Thymus (tissue), 11 donors: ENCODE measurements at regions not wholly inside any gene's neighbourhood (a gene's known extent, or its start where the extent isn't known, plus 50 kb on each side); places are given as distances from the start of the nearest gene placed in this dataset.

Experiments used
- DNase-seq, 9 donors: peaks; one replicate each; pipeline ENCODE4 v3.0.0-alpha.2; 2013; ENCODE audit warnings: low spot score in 9 of 9, low read depth in 6 of 9, missing footprints in 1 of 9
- H3K27ac ChIP-seq, 2 donors: one replicate each; pipeline ENCODE4 v1.5.1; 2013; ENCODE audit warnings: control low read depth in 1 of 2, low read depth in 1 of 2, low read length in 1 of 2, mild to moderate bottlenecking in 1 of 2, moderate library complexity in 1 of 2
- H3K27me3 ChIP-seq, 2 donors: one replicate each; pipeline ENCODE4 v1.5.1; 2013; ENCODE audit warnings: low read length in 1 of 2; ENCODE audit not compliant: control insufficient read depth in 2 of 2, insufficient read depth in 1 of 2
- H3K36me3 ChIP-seq, 2 donors: one replicate each; pipeline ENCODE4 v1.5.1; 2013; ENCODE audit warnings: low read length in 1 of 2, mild to moderate bottlenecking in 1 of 2, moderate library complexity in 1 of 2; ENCODE audit not compliant: control insufficient read depth in 2 of 2, insufficient read depth in 2 of 2
- H3K4me1 ChIP-seq, 2 donors: one replicate each; pipeline ENCODE4 v1.5.1; 2013; ENCODE audit warnings: low read length in 2 of 2; ENCODE audit not compliant: control insufficient read depth in 2 of 2, insufficient read depth in 2 of 2
- H3K4me3 ChIP-seq, 2 donors: one replicate each; pipeline ENCODE4 v1.5.1; 2013; ENCODE audit warnings: low read length in 2 of 2, control low read depth in 1 of 2, mild to moderate bottlenecking in 1 of 2
- H3K9me3 ChIP-seq, 2 donors: one replicate each; pipeline ENCODE4 v1.5.1; 2013; ENCODE audit warnings: low read length in 1 of 2, mild to moderate bottlenecking in 1 of 2; ENCODE audit not compliant: control insufficient read depth in 2 of 2, insufficient read depth in 1 of 2
- WGBS: extraction: QIAGEN DNeasy Blood & Tissue Kit; methylation state at CpG from one replicate; pipeline ENCODE4 v1.1.7; 2013; 5-methylcytosine and 5-hydroxymethylcytosine counted together
- donor health status: healthy.

DNA sequence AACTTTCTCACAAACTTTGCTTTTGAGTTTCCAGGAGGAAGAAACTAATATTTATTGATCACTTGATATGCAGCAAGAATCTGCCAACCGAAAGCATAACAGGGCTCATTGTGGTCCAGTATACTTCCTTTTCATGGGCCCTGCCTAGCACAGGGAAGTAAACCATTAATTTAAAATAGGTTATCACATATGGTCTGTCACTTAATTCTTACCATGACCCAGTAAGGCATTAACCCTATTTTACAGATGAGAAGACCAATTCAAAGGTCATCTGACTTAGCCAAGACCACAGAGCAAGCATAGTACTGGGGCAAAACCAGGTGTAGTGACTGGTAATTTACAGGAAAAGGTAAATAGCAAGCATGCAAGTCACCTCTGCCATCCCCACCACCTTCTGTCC, 336.9 kb upstream of the DMAC1 start:
- Histone ChIP-seq H3K9me3 (no peaks in the 10 kb centered on the region), H3K4me1 (no peaks in the 10 kb centered on the region), H3K4me3 (no peak overlapping the region), H3K36me3 (no peaks in the 10 kb centered on the region), H3K27ac (no peak overlapping the region), H3K27me3 (no peaks in the 10 kb centered on the region)
- DNase-seq = no peak
- WGBS = 97% methylated on average over 1 of the region's 1 CpG

GRCh38 chr9:8134635-8135034, 335.1 kb upstream of the DMAC1 start:
- Histone ChIP-seq H3K27me3 (no peaks in the 10 kb centered on the region), H3K4me3 (no peak overlapping the region), H3K36me3 (no peaks in the 10 kb centered on the region), H3K27ac (no peak overlapping the region), H3K4me1 (no peaks in the 10 kb centered on the region), H3K9me3 (no peaks in the 10 kb centered on the region)
- DNase-seq = no peak
- 96% methylated on average over 3 of the region's 3 CpGs for WGBS

DNA sequence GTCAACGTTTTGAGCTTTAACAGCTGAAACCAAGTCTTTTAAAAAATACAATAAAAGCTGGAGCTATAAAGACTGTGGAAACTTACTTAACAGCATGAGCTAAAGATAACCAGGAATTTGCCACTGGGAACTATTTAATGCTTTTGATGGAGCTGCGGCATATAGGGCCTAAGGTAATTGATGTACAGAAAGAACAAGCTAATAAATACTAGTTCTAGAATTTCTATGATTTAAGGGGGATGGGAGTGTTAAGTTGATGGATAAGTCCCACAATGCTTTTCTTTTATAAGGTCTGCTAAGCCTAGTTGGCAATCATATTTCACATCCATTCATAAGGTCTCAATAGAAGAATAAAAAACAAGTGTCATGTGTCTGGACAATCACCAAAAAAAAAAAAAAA, 334.0 kb upstream of the DMAC1 start:
- WGBS = 92% methylated on average over 2 of the region's 2 CpGs
- Histone ChIP-seq H3K9me3 (no peaks in the 10 kb centered on the region), H3K27me3 (no peaks in the 10 kb centered on the region), H3K4me3 (no peak overlapping the region), H3K36me3 (no peaks in the 10 kb centered on the region), H3K4me1 (no peaks in the 10 kb centered on the region), H3K27ac (no peak overlapping the region)
- no peak for DNase-seq

GRCh38 chr9:8115570-8115969, 316.0 kb upstream of the DMAC1 start:
- Histone ChIP-seq H3K36me3 (no peaks in the 10 kb centered on the region), H3K27ac (no peak overlapping the region), H3K4me3 (no peak overlapping the region), H3K27me3 (no peaks in the 10 kb centered on the region), H3K4me1 (no peaks in the 10 kb centered on the region), H3K9me3 (no peaks in the 10 kb centered on the region)
- WGBS = 96% methylated on average over 1 of the region's 1 CpG
- no peak for DNase-seq

DNA sequence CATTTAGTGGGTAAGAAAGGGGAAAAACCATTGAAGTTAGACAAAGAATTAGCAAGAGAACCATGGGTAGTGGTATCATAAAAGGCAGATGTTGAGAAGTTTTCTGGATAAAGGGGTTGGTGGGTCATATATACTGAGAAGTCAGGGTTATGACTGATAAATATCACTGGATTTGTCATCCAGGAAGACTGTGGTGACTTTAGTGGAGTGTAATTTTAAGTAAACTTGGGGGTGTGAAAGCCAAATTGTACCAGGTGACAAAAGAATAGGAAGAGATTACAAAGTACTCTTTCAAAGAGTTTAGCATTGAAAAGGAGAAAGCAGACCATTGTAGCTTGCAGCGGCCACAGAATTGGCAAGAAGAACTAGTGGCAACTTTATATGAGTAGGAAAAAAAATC, 315.2 kb upstream of the DMAC1 start:
- Histone ChIP-seq H3K36me3 (no peaks in the 10 kb centered on the region), H3K9me3 (no peaks in the 10 kb centered on the region), H3K4me3 (no peak overlapping the region), H3K4me1 (no peaks in the 10 kb centered on the region), H3K27ac (no peak overlapping the region), H3K27me3 (no peaks in the 10 kb centered on the region)
- 0% methylated on average over 1 of the region's 1 CpG for WGBS
- no peak for DNase-seq

DNA sequence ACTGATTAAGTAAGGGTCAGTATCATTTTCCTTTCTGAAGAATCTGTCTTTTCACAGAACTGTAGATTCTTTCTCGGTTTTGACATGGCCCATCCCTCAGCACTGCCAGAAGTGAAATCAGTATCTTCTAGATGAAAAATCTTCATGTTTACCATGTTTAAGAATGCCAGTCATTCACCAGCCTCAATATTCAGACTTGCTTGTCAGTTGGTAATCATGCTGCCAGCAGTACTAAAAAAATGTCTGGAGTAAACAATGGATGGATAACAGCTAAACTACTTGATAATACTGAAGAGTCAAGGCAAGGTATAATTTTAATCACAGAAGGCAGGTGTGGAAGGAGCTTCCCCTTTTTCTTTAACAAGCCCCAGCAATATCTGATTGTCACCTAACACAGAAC, 306.8 kb upstream of the DMAC1 start:
- Histone ChIP-seq H3K36me3 (no peaks in the 10 kb centered on the region), H3K27ac (no peak overlapping the region), H3K27me3 (no peaks in the 10 kb centered on the region), H3K4me3 (no peak overlapping the region), H3K9me3 (no peaks in the 10 kb centered on the region), H3K4me1 (no peaks in the 10 kb centered on the region)
- 100% methylated on average over 1 of the region's 1 CpG for WGBS
- no peak for DNase-seq

GRCh38 chr9:8101607-8102006, 302.0 kb upstream of the DMAC1 start:
- WGBS = 95% methylated on average over 2 of the region's 2 CpGs
- Histone ChIP-seq H3K27me3 (no peaks in the 10 kb centered on the region), H3K36me3 (no peaks in the 10 kb centered on the region), H3K27ac (no peak overlapping the region), H3K4me3 (no peak overlapping the region), H3K4me1 (no peaks in the 10 kb centered on the region), H3K9me3 (no peaks in the 10 kb centered on the region)
- DNase-seq = no peak

DNA sequence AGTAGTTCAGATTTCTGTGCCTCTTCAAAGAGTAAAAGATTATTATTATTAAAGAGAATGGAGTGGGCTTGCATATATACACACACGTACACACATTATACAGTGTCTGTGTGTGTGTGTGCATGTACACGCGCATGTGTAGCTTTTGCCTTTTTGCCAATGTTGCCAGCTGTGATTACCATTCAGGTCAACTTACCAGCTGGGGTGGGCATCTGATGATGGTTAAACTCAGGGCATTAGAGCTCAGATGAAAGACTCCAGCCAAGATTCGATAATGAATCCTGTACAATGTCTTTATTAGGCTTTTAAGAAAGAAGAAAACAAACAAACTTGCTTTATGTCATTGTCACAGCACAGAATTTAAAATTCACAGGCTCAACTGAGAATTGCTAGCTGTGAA, 296.5 kb upstream of the DMAC1 start:
- WGBS = 97% methylated on average over 4 of the region's 4 CpGs
- Histone ChIP-seq H3K27me3 (no peaks in the 10 kb centered on the region), H3K27ac (no peak overlapping the region), H3K4me3 (no peak overlapping the region), H3K36me3 (no peaks in the 10 kb centered on the region), H3K9me3 (no peaks in the 10 kb centered on the region), H3K4me1 (no peaks in the 10 kb centered on the region)
- no peak for DNase-seq

- no peak for DNase-seq
- Histone ChIP-seq H3K4me3 (no peak overlapping the region), H3K27me3 (no peaks in the 10 kb centered on the region), H3K27ac (no peak overlapping the region), H3K36me3 (no peaks in the 10 kb centered on the region), H3K4me1 (peaks cover 0 to 3% of the 10 kb centered on the region in 2 donors), H3K9me3 (no peaks in the 10 kb centered on the region)
- WGBS = 94% methylated on average over 3 of the region's 3 CpGs
Observed at GRCh38 chr9:8095672-8096086, 296.1 kb upstream of the DMAC1 start.

- Histone ChIP-seq H3K4me3 (no peak overlapping the region), H3K9me3 (no peaks in the 10 kb centered on the region), H3K4me1 (peaks cover 0 to 3% of the 10 kb centered on the region in 2 donors), H3K27ac (no peak overlapping the region), H3K27me3 (no peaks in the 10 kb centered on the region), H3K36me3 (no peaks in the 10 kb centered on the region)
- no peak for DNase-seq
Observed at GRCh38 chr9:8088477-8088876, 288.9 kb upstream of the DMAC1 start.
